PC-9 (cell line): ENCODE measurements at regions not wholly inside any gene's neighbourhood (a gene's known extent, or its start where the extent isn't known, plus 50 kb on each side); places are given as distances from the start of the nearest gene placed in this dataset.

Experiments used
- EZH2 ChIP-seq: fragments of 200-600 bp; sonication (generic); IDR thresholded peaks from 2 replicates; pipeline ENCODE4 v1.8.0; 2017; ENCODE audit warnings: antibody characterized with exemption, low read depth
- TF ChIP-seq, protein P1 (sequence below): fragments of 200-600 bp; sonication (generic); conservative IDR thresholded peaks from 2 replicates; pipeline ENCODE4 v1.6.1; 2017; ENCODE audit warnings: mixed run types, antibody characterized with exemption, mild to moderate bottlenecking, moderate library complexity

DNA sequence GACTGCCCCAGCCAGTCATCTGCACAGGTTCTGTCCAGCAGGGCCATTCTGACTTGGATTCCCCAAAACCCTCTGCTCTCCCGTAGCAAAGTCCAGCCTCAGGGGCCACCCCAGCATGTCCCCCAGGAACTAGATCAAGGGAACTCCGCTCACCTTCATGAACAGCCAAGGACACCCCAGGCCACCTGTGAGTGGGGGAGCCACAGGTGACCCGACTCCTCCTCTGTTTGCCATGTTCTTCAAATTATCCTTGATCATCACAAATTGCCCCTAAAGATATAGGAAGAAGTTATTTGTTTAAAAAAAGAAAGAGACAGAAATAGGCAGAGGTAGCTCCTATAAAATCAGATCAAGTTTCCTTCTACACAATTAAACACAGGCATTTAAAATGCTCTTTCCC, 475.0 kb downstream of the MATN1 start:
- TF ChIP-seq, protein P1, sequence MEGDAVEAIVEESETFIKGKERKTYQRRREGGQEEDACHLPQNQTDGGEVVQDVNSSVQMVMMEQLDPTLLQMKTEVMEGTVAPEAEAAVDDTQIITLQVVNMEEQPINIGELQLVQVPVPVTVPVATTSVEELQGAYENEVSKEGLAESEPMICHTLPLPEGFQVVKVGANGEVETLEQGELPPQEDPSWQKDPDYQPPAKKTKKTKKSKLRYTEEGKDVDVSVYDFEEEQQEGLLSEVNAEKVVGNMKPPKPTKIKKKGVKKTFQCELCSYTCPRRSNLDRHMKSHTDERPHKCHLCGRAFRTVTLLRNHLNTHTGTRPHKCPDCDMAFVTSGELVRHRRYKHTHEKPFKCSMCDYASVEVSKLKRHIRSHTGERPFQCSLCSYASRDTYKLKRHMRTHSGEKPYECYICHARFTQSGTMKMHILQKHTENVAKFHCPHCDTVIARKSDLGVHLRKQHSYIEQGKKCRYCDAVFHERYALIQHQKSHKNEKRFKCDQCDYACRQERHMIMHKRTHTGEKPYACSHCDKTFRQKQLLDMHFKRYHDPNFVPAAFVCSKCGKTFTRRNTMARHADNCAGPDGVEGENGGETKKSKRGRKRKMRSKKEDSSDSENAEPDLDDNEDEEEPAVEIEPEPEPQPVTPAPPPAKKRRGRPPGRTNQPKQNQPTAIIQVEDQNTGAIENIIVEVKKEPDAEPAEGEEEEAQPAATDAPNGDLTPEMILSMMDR = no peak
- no peak for TF ChIP-seq EZH2
